Activated B cell treated with CpG ODN at 0.5 μM for 24 hours (primary cell): ENCODE measurements at regions not wholly inside any gene's neighbourhood (a gene's known extent, or its start where the extent isn't known, plus 50 kb on each side); places are given as distances from the start of the nearest gene placed in this dataset.

ENCODE experiments used
- ATAC-seq: fragments of 200-7000 bp; cut with Tn5 transposase; one replicate; pipeline ENCODE4 v1.10.0; 2021; ENCODE audit warnings: low read depth, mild to moderate bottlenecking, moderate library complexity
- CTCF ChIA-PET: fragments of 350-600 bp; sonication (Branson Sonifier 250); formaldehyde crosslinking; loops from one replicate; lab custom pipeline; 2021; ENCODE audit warnings: antibody characterized with exemption; lab: Charles Lee
- POLR2A ChIA-PET: fragments of 350-600 bp; sonication (Branson Sonifier 250); formaldehyde crosslinking; loops from one replicate; lab custom pipeline; 2021; ENCODE audit warnings: antibody characterized with exemption; lab: Charles Lee
- DNase-seq: peaks from one replicate; pipeline ENCODE4 v3.0.0; 2022
- H3K27ac Mint-ChIP-seq: one replicate; pipeline ENCODE4 v1.8.0; 2020; ENCODE audit warnings: mixed read lengths
- H3K27me3 Mint-ChIP-seq: one replicate; pipeline ENCODE4 v1.8.0; 2021; ENCODE audit warnings: mixed read lengths
- H3K36me3 Mint-ChIP-seq: one replicate; pipeline ENCODE4 v1.8.0; 2021; ENCODE audit warnings: low read depth, mixed read lengths
- H3K4me1 Mint-ChIP-seq: one replicate; pipeline ENCODE4 v1.8.0; 2021; ENCODE audit warnings: mixed read lengths
- H3K4me3 Mint-ChIP-seq: one replicate; pipeline ENCODE4 v1.8.0; 2020; ENCODE audit warnings: mild to moderate bottlenecking, mixed read lengths
- H3K9me3 Mint-ChIP-seq: one replicate; pipeline ENCODE4 v1.8.0; 2020; ENCODE audit warnings: mixed read lengths
- intact Hi-C: fragments of 100-400 bp; cut with micrococcal nuclease; formaldehyde crosslinking; loops from one replicate; pipeline ENCODE4 v1.15.1; 2024
- TF ChIP-seq, protein P1 (sequence below): fragments of 200-600 bp; IDR thresholded peaks from one replicate; pipeline ENCODE4 v1.8.0; 2022; ENCODE audit warnings: antibody characterized with exemption, mild to moderate bottlenecking

DNA sequence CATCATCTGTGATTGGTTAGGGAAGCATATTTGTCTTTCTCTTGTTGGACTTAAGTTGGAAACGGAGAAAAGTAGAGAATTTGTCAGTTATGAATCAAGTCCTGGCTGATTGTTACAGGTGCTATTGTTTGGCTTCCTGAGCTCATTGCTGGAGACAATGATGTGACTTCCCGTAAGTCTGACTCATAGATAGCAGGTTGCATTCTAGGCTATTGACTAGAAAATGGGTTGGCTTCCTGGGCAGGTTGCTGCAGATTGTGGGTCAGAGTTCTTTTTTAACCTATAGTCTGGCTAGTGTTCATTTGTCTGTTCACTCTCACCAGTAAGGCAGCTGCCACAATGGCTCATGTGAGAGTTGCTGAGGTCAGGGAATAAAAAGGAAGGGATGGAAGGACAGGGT is 101.5 kb downstream of the CCNA1 start:
- intact Hi-C loops, result no loop called here
- Mint-ChIP-seq H3K4me1 (no peaks in the 10 kb centered on the region), H3K4me3 (no peak overlapping the region), H3K27me3 (peaks cover 2% of the 10 kb centered on the region), H3K36me3 (no peaks in the 10 kb centered on the region), H3K9me3 (peaks cover 11% of the 10 kb centered on the region), H3K27ac (no peak overlapping the region)
- CTCF ChIA-PET, result no interaction called here
- POLR2A ChIA-PET, result no interaction called here
- ATAC-seq, result no peak
- TF ChIP-seq, protein P1, sequence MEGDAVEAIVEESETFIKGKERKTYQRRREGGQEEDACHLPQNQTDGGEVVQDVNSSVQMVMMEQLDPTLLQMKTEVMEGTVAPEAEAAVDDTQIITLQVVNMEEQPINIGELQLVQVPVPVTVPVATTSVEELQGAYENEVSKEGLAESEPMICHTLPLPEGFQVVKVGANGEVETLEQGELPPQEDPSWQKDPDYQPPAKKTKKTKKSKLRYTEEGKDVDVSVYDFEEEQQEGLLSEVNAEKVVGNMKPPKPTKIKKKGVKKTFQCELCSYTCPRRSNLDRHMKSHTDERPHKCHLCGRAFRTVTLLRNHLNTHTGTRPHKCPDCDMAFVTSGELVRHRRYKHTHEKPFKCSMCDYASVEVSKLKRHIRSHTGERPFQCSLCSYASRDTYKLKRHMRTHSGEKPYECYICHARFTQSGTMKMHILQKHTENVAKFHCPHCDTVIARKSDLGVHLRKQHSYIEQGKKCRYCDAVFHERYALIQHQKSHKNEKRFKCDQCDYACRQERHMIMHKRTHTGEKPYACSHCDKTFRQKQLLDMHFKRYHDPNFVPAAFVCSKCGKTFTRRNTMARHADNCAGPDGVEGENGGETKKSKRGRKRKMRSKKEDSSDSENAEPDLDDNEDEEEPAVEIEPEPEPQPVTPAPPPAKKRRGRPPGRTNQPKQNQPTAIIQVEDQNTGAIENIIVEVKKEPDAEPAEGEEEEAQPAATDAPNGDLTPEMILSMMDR, result no peak
- DNase-seq, result no peak

DNA sequence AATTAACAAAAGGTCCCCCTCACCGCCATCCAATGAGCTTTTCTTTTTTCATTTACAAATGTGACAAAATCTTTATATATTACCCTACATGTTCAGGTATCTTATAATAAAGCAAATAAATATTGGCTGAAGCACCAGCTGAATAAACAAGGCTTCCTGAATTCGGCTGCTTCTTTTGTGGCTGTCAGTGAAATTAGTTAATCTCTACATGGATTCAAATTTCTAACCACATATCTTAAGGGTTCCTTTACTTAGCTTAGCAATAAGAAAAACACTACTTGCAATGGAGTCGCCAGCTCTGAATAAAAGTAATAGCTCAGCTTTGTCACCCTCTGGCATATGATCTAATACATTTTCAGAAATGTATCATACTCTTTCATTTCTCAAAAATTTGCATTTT is 104.3 kb downstream of the CCNA1 start:
- Mint-ChIP-seq H3K36me3 (no peaks in the 10 kb centered on the region), H3K27ac (no peak overlapping the region), H3K27me3 (no peaks in the 10 kb centered on the region), H3K4me3 (no peak overlapping the region), H3K4me1 (no peaks in the 10 kb centered on the region), H3K9me3 (peaks cover 18% of the 10 kb centered on the region)
- TF ChIP-seq, protein P1, result no peak
- ChIA-PET POLR2A (no interaction called here), CTCF (no interaction called here)
- ATAC-seq (no peak), DNase-seq (no peak)
- intact Hi-C loops, result no loop called here

DNA sequence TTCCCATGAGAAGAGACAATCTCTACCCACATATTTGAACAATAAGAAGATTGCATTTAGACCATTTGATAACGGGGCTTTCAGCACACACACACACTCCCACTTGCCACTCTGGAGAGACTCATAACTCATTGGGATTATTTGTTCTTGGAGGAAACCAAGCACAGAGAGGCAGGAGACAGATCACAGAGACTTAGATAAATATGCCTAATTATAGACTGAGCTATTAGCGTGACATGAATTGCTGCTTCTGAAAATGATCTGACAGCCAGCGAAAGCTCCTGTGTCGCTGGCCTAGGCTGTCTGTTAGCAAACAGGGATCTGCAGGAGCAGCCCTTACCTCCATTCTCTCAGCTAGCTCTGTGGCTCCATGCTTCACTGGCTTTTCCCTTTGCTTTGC is 111.4 kb downstream of the CCNA1 start:
- no peak for DNase-seq
- Mint-ChIP-seq H3K27me3 (peaks cover 5% of the 10 kb centered on the region), H3K36me3 (no peaks in the 10 kb centered on the region), H3K27ac (no peak overlapping the region), H3K9me3 (peaks cover 9% of the 10 kb centered on the region), H3K4me1 (no peaks in the 10 kb centered on the region), H3K4me3 (no peak overlapping the region)
- POLR2A ChIA-PET, result no interaction called here
- ATAC-seq, result no peak
- TF ChIP-seq, protein P1, result no peak
- intact Hi-C loops, result no loop called here
- CTCF ChIA-PET, result no interaction called here

DNA sequence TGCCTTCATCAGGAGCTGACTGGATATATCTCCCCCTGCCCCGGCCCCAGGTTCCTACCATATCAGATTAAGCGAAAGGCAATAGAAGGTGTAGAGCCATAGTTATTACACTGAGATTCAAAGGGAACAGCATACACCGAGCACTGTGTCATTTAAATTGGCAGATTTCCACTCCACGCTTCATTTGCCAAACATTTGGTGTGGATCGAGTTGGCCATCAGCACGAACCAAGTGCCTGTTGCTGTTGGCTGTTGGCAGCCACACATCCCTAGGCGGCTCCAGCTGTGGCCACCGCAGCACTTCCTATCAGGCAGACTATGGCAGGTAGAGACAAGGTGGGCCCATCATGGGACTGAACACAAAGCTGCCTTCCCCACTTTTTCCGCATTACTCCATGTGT is 115.8 kb downstream of the CCNA1 start:
- Mint-ChIP-seq H3K27ac (no peak overlapping the region), H3K4me1 (peaks cover 35% of the 10 kb centered on the region), H3K9me3 (no peaks in the 10 kb centered on the region), H3K36me3 (no peaks in the 10 kb centered on the region), H3K27me3 (peaks cover 11% of the 10 kb centered on the region), H3K4me3 (no peak overlapping the region)
- DNase-seq (no peak), ATAC-seq (no peak)
- intact Hi-C loops, result no loop called here
- ChIA-PET POLR2A (no interaction called here), CTCF (no interaction called here)
- TF ChIP-seq, protein P1, result no peak

DNA sequence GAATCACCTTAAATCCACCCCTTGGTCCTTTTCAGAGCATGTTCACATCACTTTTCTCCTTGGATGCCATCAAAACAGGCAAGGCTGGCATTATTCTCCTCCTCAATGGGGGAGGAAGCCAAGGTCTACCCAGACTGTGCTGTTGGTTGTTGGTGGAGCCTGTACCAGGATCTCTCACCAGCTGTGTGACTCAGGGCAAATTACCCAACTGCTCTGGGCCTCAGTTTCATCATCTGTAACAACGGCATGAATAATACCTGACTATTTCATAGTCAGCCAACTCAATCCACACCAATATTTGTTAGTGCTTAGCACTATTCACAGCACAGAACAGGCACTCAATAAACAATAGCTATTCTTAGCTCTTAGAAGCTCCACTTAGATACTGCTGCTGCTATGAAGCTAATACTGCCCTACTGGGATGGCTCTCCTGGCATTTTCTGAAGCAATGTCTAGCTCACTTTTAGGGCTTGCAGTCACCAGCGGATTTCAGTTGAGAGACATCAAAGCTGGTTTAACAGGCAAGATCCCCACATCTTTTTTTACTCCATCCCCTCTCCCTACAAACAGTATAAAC is 116.9 kb downstream of the CCNA1 start:
- Mint-ChIP-seq H3K9me3 (no peaks in the 10 kb centered on the region), H3K36me3 (no peaks in the 10 kb centered on the region), H3K27me3 (peaks cover 11% of the 10 kb centered on the region), H3K27ac (no peak overlapping the region), H3K4me1 (peaks cover 41% of the 10 kb centered on the region), H3K4me3 (no peak overlapping the region)
- intact Hi-C loops, result no loop called here
- ATAC-seq (no peak), DNase-seq (no peak)
- TF ChIP-seq, protein P1, result no peak
- CTCF ChIA-PET, result no interaction called here
- POLR2A ChIA-PET, result no interaction called here
